Liver (tissue), 3 donors: ENCODE measurements at regions not wholly inside any gene's neighbourhood (a gene's known extent, or its start where the extent isn't known, plus 50 kb on each side); places are given as distances from the start of the nearest gene placed in this dataset.

Source experiments
- EGR1 ChIP-seq, 2 donors: IDR thresholded peaks; 2 replicates each; pipeline ENCODE4 v1.6.1; 2016 to 2018; ENCODE audit warnings: antibody characterized with exemption in 2 of 2, low read depth in 2 of 2
- FOXA1 ChIP-seq: IDR thresholded peaks from 2 replicates; pipeline ENCODE4 v1.6.1; 2016; ENCODE audit warnings: antibody characterized with exemption
- GABPA ChIP-seq, 2 donors: IDR thresholded peaks in 1 of 2; conservative IDR thresholded peaks in 1 of 2; 2 replicates each; pipeline ENCODE4 v1.6.1; 2016; ENCODE audit warnings: antibody characterized with exemption in 2 of 2, mild to moderate bottlenecking in 1 of 2, moderate library complexity in 1 of 2
- JUND ChIP-seq, 2 donors: IDR thresholded peaks; 2 replicates each; pipeline ENCODE4 v1.6.1; 2016; ENCODE audit warnings: antibody characterized with exemption in 2 of 2
- RAD21 ChIP-seq, 2 donors: IDR thresholded peaks; 2 replicates each; pipeline ENCODE4 v1.6.1; 2016; ENCODE audit warnings: antibody characterized with exemption in 2 of 2, mild to moderate bottlenecking in 2 of 2
- RXRA ChIP-seq, 2 donors: IDR thresholded peaks; 2 replicates each; pipeline ENCODE4 v1.6.1; 2017 to 2018; ENCODE audit warnings: antibody characterized with exemption in 2 of 2, mild to moderate bottlenecking in 1 of 2
- SP1 ChIP-seq: IDR thresholded peaks from 2 replicates; pipeline ENCODE4 v1.6.1; 2018; ENCODE audit warnings: antibody characterized with exemption, mild to moderate bottlenecking
- TAF1 ChIP-seq: conservative IDR thresholded peaks from 2 replicates; pipeline ENCODE4 v1.6.1; 2016; ENCODE audit warnings: antibody characterized with exemption, mild to moderate bottlenecking
- TF ChIP-seq, protein P1 (sequence below): fragments of 150-350 bp; IDR thresholded peaks from 2 replicates; pipeline ENCODE4 v1.5.1; 2017; ENCODE audit warnings: improper control_type of control experiment, low read depth, low read length; ENCODE audit not compliant: missing input control
- TF ChIP-seq, protein P2 (sequence below): IDR thresholded peaks from 2 replicates; pipeline ENCODE4 v1.6.1; 2016; ENCODE audit warnings: antibody characterized with exemption
- TF ChIP-seq, protein P3 (sequence below): IDR thresholded peaks from 2 replicates; pipeline ENCODE4 v1.6.1; 2016; ENCODE audit warnings: antibody characterized with exemption
- TF ChIP-seq, protein P4 (sequence below): IDR thresholded peaks from 2 replicates; pipeline ENCODE4 v1.6.1; 2016; ENCODE audit warnings: antibody characterized with exemption, mild to moderate bottlenecking
- TF ChIP-seq, protein P5 (sequence below): IDR thresholded peaks from 2 replicates; pipeline ENCODE4 v1.6.1; 2016; ENCODE audit warnings: antibody characterized with exemption
- donor health status: healthy.
- donor health status: healthy.

DNA sequence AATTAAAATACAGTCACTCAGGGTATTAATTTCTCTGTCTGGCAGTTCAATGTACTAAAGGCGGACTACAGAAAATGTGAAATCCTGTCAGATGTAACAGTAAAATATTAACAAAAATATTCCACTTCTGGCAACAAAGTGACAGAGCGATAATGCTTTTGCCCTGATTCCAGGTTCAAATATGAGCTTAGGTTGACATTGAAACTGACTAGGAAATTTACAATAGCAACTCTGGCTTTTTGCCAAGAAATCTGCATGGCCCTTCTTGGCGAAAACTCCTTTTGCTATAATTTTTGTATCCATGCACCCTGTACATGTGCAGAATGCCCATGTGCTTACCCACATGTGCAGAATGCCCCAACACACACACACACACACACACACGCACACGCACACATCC, 552.2 kb downstream of the MDFIC start:
- TF ChIP-seq, protein P1, sequence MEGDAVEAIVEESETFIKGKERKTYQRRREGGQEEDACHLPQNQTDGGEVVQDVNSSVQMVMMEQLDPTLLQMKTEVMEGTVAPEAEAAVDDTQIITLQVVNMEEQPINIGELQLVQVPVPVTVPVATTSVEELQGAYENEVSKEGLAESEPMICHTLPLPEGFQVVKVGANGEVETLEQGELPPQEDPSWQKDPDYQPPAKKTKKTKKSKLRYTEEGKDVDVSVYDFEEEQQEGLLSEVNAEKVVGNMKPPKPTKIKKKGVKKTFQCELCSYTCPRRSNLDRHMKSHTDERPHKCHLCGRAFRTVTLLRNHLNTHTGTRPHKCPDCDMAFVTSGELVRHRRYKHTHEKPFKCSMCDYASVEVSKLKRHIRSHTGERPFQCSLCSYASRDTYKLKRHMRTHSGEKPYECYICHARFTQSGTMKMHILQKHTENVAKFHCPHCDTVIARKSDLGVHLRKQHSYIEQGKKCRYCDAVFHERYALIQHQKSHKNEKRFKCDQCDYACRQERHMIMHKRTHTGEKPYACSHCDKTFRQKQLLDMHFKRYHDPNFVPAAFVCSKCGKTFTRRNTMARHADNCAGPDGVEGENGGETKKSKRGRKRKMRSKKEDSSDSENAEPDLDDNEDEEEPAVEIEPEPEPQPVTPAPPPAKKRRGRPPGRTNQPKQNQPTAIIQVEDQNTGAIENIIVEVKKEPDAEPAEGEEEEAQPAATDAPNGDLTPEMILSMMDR, result no peak
- no peak for TF ChIP-seq FOXA1
- TF ChIP-seq, protein P2, sequence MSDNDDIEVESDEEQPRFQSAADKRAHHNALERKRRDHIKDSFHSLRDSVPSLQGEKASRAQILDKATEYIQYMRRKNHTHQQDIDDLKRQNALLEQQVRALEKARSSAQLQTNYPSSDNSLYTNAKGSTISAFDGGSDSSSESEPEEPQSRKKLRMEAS, result no peak
- no peak for TF ChIP-seq SP1
- no peak for TF ChIP-seq GABPA (IDR thresholded peaks at IDR 0.05 in 1 of 2, conservative IDR thresholded peaks at IDR 0.05 in 1 of 2)
- TF ChIP-seq, protein P3, sequence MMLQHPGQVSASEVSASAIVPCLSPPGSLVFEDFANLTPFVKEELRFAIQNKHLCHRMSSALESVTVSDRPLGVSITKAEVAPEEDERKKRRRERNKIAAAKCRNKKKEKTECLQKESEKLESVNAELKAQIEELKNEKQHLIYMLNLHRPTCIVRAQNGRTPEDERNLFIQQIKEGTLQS, result no peak
- TF ChIP-seq JUND (IDR thresholded peaks at IDR 0.05), result no peak
- TF ChIP-seq, protein P4, sequence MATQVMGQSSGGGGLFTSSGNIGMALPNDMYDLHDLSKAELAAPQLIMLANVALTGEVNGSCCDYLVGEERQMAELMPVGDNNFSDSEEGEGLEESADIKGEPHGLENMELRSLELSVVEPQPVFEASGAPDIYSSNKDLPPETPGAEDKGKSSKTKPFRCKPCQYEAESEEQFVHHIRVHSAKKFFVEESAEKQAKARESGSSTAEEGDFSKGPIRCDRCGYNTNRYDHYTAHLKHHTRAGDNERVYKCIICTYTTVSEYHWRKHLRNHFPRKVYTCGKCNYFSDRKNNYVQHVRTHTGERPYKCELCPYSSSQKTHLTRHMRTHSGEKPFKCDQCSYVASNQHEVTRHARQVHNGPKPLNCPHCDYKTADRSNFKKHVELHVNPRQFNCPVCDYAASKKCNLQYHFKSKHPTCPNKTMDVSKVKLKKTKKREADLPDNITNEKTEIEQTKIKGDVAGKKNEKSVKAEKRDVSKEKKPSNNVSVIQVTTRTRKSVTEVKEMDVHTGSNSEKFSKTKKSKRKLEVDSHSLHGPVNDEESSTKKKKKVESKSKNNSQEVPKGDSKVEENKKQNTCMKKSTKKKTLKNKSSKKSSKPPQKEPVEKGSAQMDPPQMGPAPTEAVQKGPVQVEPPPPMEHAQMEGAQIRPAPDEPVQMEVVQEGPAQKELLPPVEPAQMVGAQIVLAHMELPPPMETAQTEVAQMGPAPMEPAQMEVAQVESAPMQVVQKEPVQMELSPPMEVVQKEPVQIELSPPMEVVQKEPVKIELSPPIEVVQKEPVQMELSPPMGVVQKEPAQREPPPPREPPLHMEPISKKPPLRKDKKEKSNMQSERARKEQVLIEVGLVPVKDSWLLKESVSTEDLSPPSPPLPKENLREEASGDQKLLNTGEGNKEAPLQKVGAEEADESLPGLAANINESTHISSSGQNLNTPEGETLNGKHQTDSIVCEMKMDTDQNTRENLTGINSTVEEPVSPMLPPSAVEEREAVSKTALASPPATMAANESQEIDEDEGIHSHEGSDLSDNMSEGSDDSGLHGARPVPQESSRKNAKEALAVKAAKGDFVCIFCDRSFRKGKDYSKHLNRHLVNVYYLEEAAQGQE, result no peak
- no peak for TF ChIP-seq EGR1 (IDR thresholded peaks at IDR 0.05; ENCODE audit: low read depth in 2 of 2)
- TF ChIP-seq, protein P5, sequence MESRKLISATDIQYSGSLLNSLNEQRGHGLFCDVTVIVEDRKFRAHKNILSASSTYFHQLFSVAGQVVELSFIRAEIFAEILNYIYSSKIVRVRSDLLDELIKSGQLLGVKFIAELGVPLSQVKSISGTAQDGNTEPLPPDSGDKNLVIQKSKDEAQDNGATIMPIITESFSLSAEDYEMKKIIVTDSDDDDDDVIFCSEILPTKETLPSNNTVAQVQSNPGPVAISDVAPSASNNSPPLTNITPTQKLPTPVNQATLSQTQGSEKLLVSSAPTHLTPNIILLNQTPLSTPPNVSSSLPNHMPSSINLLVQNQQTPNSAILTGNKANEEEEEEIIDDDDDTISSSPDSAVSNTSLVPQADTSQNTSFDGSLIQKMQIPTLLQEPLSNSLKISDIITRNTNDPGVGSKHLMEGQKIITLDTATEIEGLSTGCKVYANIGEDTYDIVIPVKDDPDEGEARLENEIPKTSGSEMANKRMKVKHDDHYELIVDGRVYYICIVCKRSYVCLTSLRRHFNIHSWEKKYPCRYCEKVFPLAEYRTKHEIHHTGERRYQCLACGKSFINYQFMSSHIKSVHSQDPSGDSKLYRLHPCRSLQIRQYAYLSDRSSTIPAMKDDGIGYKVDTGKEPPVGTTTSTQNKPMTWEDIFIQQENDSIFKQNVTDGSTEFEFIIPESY, result no peak
- no peak for TF ChIP-seq TAF1
- no peak for TF ChIP-seq RAD21 (IDR thresholded peaks at IDR 0.05)
- TF ChIP-seq RXRA (IDR thresholded peaks at IDR 0.05), result no peak
